ENCODE measurements at regions not wholly inside any gene's neighbourhood (a gene's known extent, or its start where the extent isn't known, plus 50 kb on each side); places are given as distances from the start of the nearest gene placed in this dataset.
"Not testable (repeated sequence)": the region's sequence is repeated elsewhere in the genome, so short reads cannot be mapped to it uniquely, and the experiment has no call there.

DNA sequence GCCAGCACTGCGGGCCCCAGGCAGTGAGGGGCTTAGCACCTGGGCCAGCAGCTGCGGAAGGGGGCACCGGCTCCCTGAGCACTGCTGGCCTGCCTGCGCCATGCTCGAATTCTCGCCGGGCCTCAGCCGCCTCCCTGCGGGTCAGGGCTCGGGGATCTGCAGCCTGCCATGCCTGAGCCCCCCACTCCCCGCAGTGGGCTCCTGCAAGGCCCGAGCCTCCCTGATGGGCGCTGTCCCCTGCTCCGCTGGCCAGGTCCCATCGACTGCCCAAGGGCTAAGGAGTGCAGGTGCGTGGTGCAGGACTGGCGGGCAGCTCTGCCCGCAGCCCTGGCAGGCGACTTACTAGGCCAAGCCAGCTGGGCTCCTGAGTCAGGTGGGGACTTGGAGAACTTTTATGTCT lies 133.3 kb upstream of the LMNTD1 start:
- no peak for DNase-seq

- no peak for DNase-seq
Observed at GRCh38 chr12:25687226-25687625, 134.1 kb upstream of the LMNTD1 start.

GRCh38 chr12:25688851-25689250 lies 135.8 kb upstream of the LMNTD1 start:
- DNase-seq: not testable (repeated sequence)

GRCh38 chr12:25689996-25690501 lies 137.0 kb upstream of the LMNTD1 start:
- peak; percentile 42 for DNase-seq

DNA sequence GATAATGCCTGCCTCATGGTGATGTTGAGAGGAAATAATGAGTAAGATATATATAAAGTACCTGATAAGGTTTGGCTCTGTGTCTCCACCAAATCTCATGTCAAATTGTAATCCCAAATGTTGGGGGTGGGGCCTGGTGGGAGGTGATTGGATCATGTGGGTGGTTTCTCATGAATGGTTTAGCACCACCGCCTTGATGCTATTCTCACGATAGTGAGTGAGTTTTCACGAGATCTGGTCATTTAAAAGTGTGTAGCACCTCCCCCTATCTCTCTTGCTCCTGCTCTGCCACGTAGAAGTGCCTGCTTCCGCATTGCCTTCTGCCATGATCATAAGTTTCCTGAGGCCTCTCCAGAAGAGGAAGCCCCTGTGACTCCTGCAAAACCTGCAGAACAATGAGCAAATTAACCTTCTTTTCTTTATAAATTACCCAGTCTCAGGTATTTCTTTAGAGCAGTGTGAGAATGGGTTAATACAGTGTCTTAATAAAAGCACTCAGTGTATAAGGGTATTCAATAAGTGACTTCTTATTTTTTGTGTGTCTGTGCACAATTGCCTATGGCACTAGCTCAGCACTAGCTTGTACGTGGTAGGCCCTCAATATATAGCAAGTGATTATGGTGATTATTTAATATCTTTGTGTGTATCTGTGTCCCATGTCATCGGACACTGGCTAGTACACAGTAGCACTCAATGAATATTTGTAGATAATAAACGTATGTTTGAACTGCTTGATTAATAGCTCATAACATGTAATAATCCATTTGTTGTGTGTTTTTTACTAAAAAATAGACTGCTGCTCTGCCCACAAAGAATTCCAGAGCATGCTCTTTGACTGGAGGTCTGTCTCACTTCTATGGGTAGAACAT lies 138.1 kb upstream of the LMNTD1 start:
- no peak for DNase-seq

DNA sequence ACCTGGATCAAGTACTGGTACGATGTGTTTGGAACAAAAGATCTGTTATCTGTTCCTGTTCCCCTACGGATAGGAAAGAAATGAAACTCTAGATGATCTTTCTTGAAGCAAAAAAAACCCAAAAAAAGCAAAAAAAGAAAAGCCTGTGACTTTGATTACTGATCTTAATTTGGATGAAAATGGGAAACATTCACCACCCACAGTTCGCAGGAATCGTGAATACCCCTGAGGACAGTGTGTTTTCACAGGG lies 138.7 kb upstream of the LMNTD1 start:
- DNase-seq: no peak

- DNase-seq: no peak
Observed at GRCh38 chr12:25692115-25693035, 139.3 kb upstream of the LMNTD1 start.

DNA sequence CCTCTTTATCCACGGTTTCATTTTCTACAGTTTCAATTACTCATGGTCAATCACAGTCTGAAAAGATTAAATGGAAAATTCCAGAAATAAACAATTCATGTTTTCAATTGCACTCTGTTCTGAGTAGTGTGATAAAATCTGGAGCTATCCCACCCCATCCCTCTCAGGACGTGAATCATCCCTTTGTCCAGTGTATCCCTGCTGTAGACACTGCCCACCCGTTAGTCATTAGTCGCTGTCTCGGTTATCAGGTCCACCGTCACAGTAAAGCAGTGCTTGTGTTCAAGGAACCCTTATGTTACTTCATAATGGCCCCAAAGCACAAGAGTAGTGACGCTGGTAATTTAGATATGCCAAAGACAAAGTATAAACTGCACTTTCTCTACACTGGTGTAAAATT lies 141.0 kb upstream of the LMNTD1 start:
- DNase-seq: no peak

DNA sequence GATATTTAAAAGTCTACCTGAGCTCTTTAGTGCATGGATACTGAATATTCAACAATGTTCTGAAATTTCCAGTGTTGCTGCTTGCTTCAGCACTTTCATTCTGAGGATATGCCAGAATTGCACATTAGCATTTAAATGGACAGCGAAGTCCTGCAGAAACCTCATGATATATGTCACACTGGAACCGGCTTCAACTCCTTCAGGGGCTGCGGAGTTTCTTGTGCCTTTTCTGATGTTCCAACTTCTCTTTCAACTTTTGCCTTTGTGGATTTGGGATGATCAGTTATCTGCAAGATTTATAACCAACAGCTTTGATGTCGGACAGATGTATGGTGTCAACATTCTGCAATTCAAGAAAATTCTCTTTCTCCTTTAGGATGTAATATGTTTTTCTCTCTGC lies 142.5 kb upstream of the LMNTD1 start:
- DNase-seq: no peak

GRCh38 chr12:25698772-25699171 lies 145.7 kb upstream of the LMNTD1 start:
- no peak for DNase-seq

GRCh38 chr12:25699454-25699853 lies 146.4 kb upstream of the LMNTD1 start:
- DNase-seq: no peak

GRCh38 chr12:25701290-25701689 lies 148.2 kb upstream of the LMNTD1 start:
- DNase-seq: no peak

DNA sequence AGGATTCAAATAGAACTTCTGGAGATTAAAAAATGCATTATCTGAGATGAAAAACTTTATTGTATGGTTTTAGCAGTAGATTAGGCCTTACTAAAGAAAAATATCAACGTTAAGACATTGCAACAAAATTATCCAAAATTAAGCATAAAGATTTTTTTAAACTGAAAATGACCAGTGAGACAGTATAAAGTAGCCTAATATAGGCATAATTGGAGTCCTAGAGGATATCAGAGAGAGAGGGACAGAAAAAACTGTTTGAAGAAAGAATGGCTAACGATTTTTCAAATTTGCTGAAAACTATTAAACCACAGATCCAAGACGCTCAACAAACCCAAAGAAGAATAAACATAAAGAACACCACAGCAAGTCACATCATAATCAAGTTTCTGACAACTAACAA lies 149.5 kb upstream of the LMNTD1 start:
- DNase-seq: no peak

GRCh38 chr12:25705261-25705660 lies 152.2 kb upstream of the LMNTD1 start:
- DNase-seq: no peak

DNA sequence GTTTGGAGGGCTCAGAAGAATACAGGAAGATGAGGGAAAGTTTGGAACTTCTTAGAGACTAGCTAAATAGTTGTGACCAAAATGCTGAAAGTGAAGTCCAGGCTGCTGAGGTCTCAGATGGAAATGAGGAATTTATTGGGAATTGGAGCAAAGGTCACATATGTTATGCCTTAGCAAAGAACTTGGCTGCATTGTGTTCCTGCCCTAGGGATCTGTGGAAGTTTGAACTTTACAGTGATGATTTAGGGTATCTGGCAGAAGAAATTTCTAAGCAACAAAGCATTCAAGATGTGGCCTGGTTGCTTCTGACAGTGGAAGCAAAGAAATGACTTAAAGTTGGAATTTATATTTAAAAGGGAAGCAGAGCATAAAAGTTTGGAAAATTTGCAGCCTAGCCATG lies 153.6 kb upstream of the LMNTD1 start:
- DNase-seq: not testable (repeated sequence)

- no peak for DNase-seq
Observed at GRCh38 chr12:25707056-25707455, 154.0 kb upstream of the LMNTD1 start.

DNA sequence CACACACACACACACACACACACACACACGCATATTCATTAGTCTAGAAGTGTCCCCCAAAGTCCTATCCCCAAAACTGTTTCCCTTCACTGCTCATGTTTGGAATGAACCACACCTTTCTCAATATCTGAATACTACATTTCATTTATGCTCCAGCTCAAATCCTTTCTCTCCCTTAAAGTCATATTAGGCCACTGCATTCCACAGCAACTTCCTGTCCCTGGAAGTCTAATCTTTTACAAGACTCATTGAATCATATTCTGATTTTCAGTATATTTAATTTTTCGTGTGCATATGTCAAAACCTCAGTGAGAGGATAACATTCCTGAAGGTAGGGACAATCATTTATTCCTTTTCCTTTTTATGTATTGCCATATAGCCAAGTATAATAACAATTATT lies 155.6 kb upstream of the LMNTD1 start:
- DNase-seq: no peak

- DNase-seq: peak; percentile 65
Observed at GRCh38 chr12:25710128-25710527, 157.0 kb upstream of the LMNTD1 start.

DNA sequence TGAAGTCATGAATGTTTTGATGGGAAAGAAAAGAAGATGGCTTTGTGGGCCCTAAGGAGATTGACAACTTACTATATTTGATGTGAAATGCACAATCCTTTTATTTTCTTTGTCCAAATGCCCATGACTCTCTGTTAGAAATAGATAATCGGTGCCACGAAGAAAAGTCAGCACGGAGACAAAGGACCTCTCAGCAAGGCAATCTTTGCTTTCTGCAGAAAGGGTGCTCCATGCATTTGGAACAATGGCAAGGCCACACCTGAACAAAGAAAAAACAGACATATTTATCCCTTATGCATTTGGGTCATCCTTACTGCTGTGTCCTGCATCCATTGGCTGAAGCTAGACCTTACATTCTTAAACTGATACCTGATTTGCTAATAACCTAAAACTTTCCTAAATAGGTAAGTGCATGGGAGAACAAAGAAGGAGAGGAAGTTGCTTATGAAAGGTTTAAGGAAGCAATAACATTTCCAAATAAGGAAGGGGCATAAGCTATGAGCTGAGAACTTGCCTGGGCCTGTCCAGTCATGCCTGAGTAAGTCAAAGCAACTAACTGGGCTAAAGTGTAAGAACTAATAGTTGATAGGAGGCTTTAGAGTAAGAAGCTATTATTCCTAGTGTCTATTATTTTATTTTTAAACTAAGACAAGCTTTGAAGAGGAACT lies 158.0 kb upstream of the LMNTD1 start:
- DNase-seq: not testable (repeated sequence)

DNA sequence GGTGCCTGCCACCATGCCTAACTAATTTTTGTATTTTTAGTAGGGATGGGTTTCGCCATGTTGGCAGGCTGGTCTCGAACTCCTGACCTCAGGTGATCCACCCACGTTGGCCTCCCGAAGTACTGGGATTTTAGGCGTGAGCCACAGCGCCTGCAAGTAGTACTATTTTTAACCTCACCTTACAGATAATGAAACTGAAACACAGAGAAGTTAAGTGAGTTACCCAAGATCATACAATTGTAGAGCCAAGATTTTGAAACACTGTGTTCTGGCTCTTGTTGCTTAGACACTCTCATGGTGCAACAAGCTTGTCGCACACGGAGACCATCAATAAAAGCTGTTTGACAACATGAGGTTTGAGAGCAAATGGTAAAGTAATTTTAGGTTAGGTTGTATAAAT lies 159.1 kb upstream of the LMNTD1 start:
- no peak for DNase-seq

- no peak for DNase-seq
Observed at GRCh38 chr12:25713264-25713663, 160.2 kb upstream of the LMNTD1 start.

DNA sequence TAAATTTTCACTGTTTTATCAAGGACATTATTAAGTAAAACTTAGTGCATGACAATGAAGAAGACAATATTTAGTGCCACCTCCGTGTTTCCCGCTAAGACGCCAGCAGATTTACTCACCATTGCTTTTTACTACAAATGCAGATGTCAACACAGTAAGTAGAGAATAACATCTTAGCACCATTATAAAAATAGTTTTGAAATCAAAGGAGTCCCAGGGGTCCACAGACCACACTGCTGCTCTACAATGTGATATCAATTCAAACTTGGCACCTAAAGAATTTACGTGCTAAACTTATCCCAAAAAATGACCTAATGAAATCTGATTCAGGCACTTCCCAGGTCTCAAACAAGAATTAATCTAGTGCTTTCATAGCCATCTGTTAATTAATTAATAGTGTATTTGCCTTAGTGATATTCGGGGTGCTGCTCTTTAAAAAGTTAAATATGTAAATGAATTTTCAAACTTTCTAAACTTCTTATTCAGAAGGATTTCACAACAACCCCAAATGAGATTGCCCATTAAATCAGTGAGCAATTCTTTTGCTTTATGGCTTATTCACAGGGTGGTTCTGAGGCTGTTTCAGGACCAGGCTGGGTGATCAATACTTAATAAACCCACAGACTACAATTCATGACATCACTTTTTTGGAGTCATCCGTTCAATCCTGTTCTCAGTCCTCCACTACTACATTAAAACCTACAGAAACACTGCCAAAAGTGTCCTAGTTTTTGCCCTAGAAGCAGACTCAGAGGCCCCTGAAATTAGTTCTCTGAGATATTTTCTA lies 161.3 kb upstream of the LMNTD1 start:
- no peak for DNase-seq

DNA sequence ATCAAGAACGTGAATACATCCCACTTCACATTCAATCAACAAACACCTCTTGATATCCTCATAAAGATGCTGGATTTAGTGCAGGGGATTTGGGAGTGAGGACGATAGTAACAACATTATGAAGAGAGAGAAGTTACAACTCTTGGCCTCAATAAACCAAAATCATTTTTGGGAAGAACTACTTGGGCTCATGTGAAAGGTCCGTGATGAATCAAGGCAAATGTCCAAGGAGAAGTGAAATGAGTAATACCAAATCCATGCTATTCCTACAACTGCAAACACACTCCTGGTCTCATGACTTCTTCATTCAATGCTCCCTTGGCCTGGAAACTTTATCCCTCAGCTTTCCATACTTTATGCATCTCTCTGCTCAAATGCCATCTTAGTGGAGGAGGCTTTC lies 162.0 kb upstream of the LMNTD1 start:
- DNase-seq: no peak
